ENCODE measurements at regions not wholly inside any gene's neighbourhood (a gene's known extent, or its start where the extent isn't known, plus 50 kb on each side); places are given as distances from the start of the nearest gene placed in this dataset.
A peak's percentile ranks its signal among the peaks of the same experiment; 100 is the strongest.

- H3K4me3 ChIP-seq = 0 out of 2 replicates have a peak overlapping the region, but pooled peaks have one; percentile 16
These were observed 818.5 kb downstream of the FAM133A start for GRCh38 chrX:94492541-94492940.

More at GRCh38 chrX:94492541-94492940, 818.5 kb downstream of the FAM133A start:
- Histone ChIP-seq H3K36me3 (ENCODE audit: insufficient read depth) (no peaks in the 10 kb centered on the region; the same call in 1 of the 2 replicates), H3K27ac (ENCODE audit: low read depth) (no peak overlapping the region), H3K4me2 (peak overlapping the region; percentile 71), H3K79me2 (replicated peaks; ENCODE audit: insufficient read depth) (no peaks in the 10 kb centered on the region), H2AFZ (no peak overlapping the region), H3K9me2 (ENCODE audit: insufficient read depth) (no peaks in the 10 kb centered on the region), H4K20me1 (replicated peaks; ENCODE audit: insufficient read depth) (no peaks in the 10 kb centered on the region), H3K4me1 (ENCODE audit: insufficient read depth) (peaks cover 18% of the 10 kb centered on the region), H3K27me3 (ENCODE audit: insufficient read depth) (no peaks in the 10 kb centered on the region), H3F3A (replicated peaks; ENCODE audit: low read depth) (no peaks in the 10 kb centered on the region)
- H3K4me1 Mint-ChIP-seq = peaks cover 24% of the 10 kb centered on the region
- ATAC-seq = peak; percentile 97
- no peak overlapping the region for H3K27ac Mint-ChIP-seq
- TF ChIP-seq JUNB (IDR thresholded peaks at IDR 0.05; ENCODE audit: unreplicated experiment) (no peak), ZNF462 (CRISPR knock-in tag; IDR thresholded peaks at IDR 0.05) (peak; percentile 66; the same call in 1 of the 2 replicates), STAT1 (IDR thresholded peaks at IDR 0.05; ENCODE audit: unreplicated experiment) (no peak), NANOG (IDR thresholded peaks at IDR 0.05; ENCODE audit: borderline replicate concordance) (peak; percentile 25; the same call in 1 of the 2 replicates)
- peaks cover 31% of the 10 kb centered on the region for H3K36me3 Mint-ChIP-seq (ENCODE audit: low read depth)
- peak; percentile 64 for DNase-seq (ENCODE audit: low spot score)
- peaks cover 24% of the 10 kb centered on the region for H3K9me3 Mint-ChIP-seq
- H3K27me3 Mint-ChIP-seq (ENCODE audit: insufficient read depth, low read depth, poor library complexity) = no peaks in the 10 kb centered on the region
- no peak overlapping the region; the same call in 2 of the 3 replicates for H3K4me3 Mint-ChIP-seq

Data from GM23338 (cell line).